CD4-positive, alpha-beta T cell treated with Interleukin-21 for 1 hour (primary cell): ENCODE measurements at regions not wholly inside any gene's neighbourhood (a gene's known extent, or its start where the extent isn't known, plus 50 kb on each side); places are given as distances from the start of the nearest gene placed in this dataset.
"Not testable (repeated sequence)": the region's sequence is repeated elsewhere in the genome, so short reads cannot be mapped to it uniquely, and the experiment has no call there.

Source experiments
- DNase-seq: peaks from one replicate; pipeline ENCODE4 v3.0.0-alpha.2; 2020

- DNase-seq, result no peak
Measured at GRCh38 chr12:75695926-75696325, 184.5 kb upstream of the KRR1 start.

GRCh38 chr12:75694534-75695268 lies 183.3 kb upstream of the KRR1 start:
- DNase-seq, result no peak

- no peak for DNase-seq
Measured at GRCh38 chr12:75692876-75693275, 181.5 kb upstream of the KRR1 start.

GRCh38 chr12:75690296-75690955 lies 179.0 kb upstream of the KRR1 start:
- no peak for DNase-seq

GRCh38 chr12:75686233-75686632 lies 174.8 kb upstream of the KRR1 start:
- DNase-seq, result not testable (repeated sequence)

GRCh38 chr12:75685617-75686225 lies 174.3 kb upstream of the KRR1 start:
- DNase-seq, result no peak

- DNase-seq, result no peak
Measured at GRCh38 chr12:75684678-75685616, 173.5 kb upstream of the KRR1 start.

GRCh38 chr12:75683995-75684586 lies 172.7 kb upstream of the KRR1 start:
- not testable (repeated sequence) for DNase-seq

GRCh38 chr12:75683220-75683619 lies 171.8 kb upstream of the KRR1 start:
- no peak for DNase-seq

- DNase-seq, result no peak
Measured at GRCh38 chr12:75677522-75677921, 166.1 kb upstream of the KRR1 start.

GRCh38 chr12:75674393-75674792 lies 163.0 kb upstream of the KRR1 start:
- no peak for DNase-seq

- no peak for DNase-seq
Measured at GRCh38 chr12:75672200-75672599, 160.8 kb upstream of the KRR1 start.

- no peak for DNase-seq
Measured at GRCh38 chr12:75670216-75670615, 158.8 kb upstream of the KRR1 start.

GRCh38 chr12:75666939-75667334 lies 155.5 kb upstream of the KRR1 start:
- DNase-seq, result no peak

- DNase-seq, result no peak
Measured at GRCh38 chr12:75666126-75666938, 154.9 kb upstream of the KRR1 start.

- no peak for DNase-seq
Measured at GRCh38 chr12:75665216-75665615, 153.8 kb upstream of the KRR1 start.

- DNase-seq, result no peak
Measured at GRCh38 chr12:75662511-75663159, 151.2 kb upstream of the KRR1 start.

- no peak for DNase-seq
Measured at GRCh38 chr12:75661908-75662307, 150.5 kb upstream of the KRR1 start.

- no peak for DNase-seq
Measured at GRCh38 chr12:75660805-75661404, 149.5 kb upstream of the KRR1 start.

GRCh38 chr12:75660107-75660530 lies 148.7 kb upstream of the KRR1 start:
- DNase-seq, result no peak
